ENCODE measurements at regions not wholly inside any gene's neighbourhood (a gene's known extent, or its start where the extent isn't known, plus 50 kb on each side); places are given as distances from the start of the nearest gene placed in this dataset.

- no peak overlapping the region for H3K27ac ChIP-seq (ENCODE audit: low read length)
- H3K9me3 ChIP-seq (ENCODE audit: control insufficient read depth, insufficient read depth, low read depth, low read length): no peaks in the 10 kb centered on the region
- ChIA-PET POLR2A (no interaction called here), CTCF (no interaction called here)
- intact Hi-C loops (cut with micrococcal nuclease; ENCODE audit: unreplicated experiment): no loop called here
- H3K4me1 ChIP-seq (ENCODE audit: control insufficient read depth, insufficient read depth, low read length): no peaks in the 10 kb centered on the region
- H3K36me3 ChIP-seq (ENCODE audit: control insufficient read depth, insufficient read depth, low read length): no peaks in the 10 kb centered on the region; the same call in 1 of the 2 replicates
- in situ Hi-C loops (cut with HindIII; ENCODE audit: low pct_unique_long_range_greater_than_20kb, low sequenced_read_pairs): no loop called here
- no peak for TF ChIP-seq POLR2AphosphoS5 (IDR thresholded peaks at IDR 0.05; ENCODE audit: low read depth, low read length)
- no peak for TF ChIP-seq CTCF (IDR thresholded peaks at IDR 0.05)
- TF ChIP-seq SIN3A (IDR thresholded peaks at IDR 0.05; ENCODE audit: borderline replicate concordance, insufficient read depth, low read depth, low read length): no peak
- TF ChIP-seq TCF7L2 (IDR thresholded peaks at IDR 0.05; ENCODE audit: low read depth, low read length): no peak
- no peak for TF ChIP-seq REST (IDR thresholded peaks at IDR 0.05; ENCODE audit: insufficient read depth in 1 of 2, low read depth in 2 of 2, low read length in 1 of 2)
- no peak for ATAC-seq
- DNase-seq (ENCODE audit: low read depth, low spot score): no peak
- H3K27me3 ChIP-seq (ENCODE audit: control insufficient read depth, insufficient read depth, low read length): no peaks in the 10 kb centered on the region
- no peak overlapping the region for H3K4me3 ChIP-seq (ENCODE audit: low read depth in 2 of 2, low read length in 2 of 2)
- BruUV-seq (replicated peaks): no TSS peak
These were observed 280.9 kb upstream of the FLRT2 start for GRCh38 chr14:85248881-85249635.

- no peaks in the 10 kb centered on the region for H3K9me3 ChIP-seq (ENCODE audit: control insufficient read depth, insufficient read depth, low read depth, low read length)
- H3K4me3 ChIP-seq (ENCODE audit: low read depth in 2 of 2, low read length in 2 of 2): no peak overlapping the region
- BruUV-seq (replicated peaks): no TSS peak
- ATAC-seq (no peak), DNase-seq (ENCODE audit: low read depth, low spot score) (no peak)
- in situ Hi-C loops (cut with HindIII; ENCODE audit: low pct_unique_long_range_greater_than_20kb, low sequenced_read_pairs): no loop called here
- POLR2A ChIA-PET: no interaction called here
- TF ChIP-seq CTCF (IDR thresholded peaks at IDR 0.05): no peak
- TF ChIP-seq POLR2AphosphoS5 (IDR thresholded peaks at IDR 0.05; ENCODE audit: low read depth, low read length): no peak
- TF ChIP-seq TCF7L2 (IDR thresholded peaks at IDR 0.05; ENCODE audit: low read depth, low read length): no peak
- no peak for TF ChIP-seq SIN3A (IDR thresholded peaks at IDR 0.05; ENCODE audit: borderline replicate concordance, insufficient read depth, low read depth, low read length)
- no peak for TF ChIP-seq REST (IDR thresholded peaks at IDR 0.05; ENCODE audit: insufficient read depth in 1 of 2, low read depth in 2 of 2, low read length in 1 of 2)
- H3K27ac ChIP-seq (ENCODE audit: low read length): no peak overlapping the region
- no peaks in the 10 kb centered on the region for H3K4me1 ChIP-seq (ENCODE audit: control insufficient read depth, insufficient read depth, low read length)
- CTCF ChIA-PET: no interaction called here
- intact Hi-C loops (cut with micrococcal nuclease; ENCODE audit: unreplicated experiment): no loop called here
- no peaks in the 10 kb centered on the region for H3K27me3 ChIP-seq (ENCODE audit: control insufficient read depth, insufficient read depth, low read length)
- H3K36me3 ChIP-seq (ENCODE audit: control insufficient read depth, insufficient read depth, low read length): no peaks in the 10 kb centered on the region
These were observed 279.3 kb upstream of the FLRT2 start for GRCh38 chr14:85250414-85251189.
